PC-3 (cell line): ENCODE measurements at regions not wholly inside any gene's neighbourhood (a gene's known extent, or its start where the extent isn't known, plus 50 kb on each side); places are given as distances from the start of the nearest gene placed in this dataset.

ENCODE experiments used
- ATAC-seq: fragments of 200-7000 bp; cut with Tn5 transposase; 2 replicates; pipeline ENCODE4 v1.9.1; 2020; ENCODE audit warnings: mild to moderate bottlenecking, moderate library complexity
- BruUV-seq: library from RNA; stranded (reverse); fragments of 400-500 nt; replicated peaks from 2 replicates; lab custom pipeline; 2021; lab: Mats Ljungman, UMichigan
- CTCF ChIA-PET: fragments of 300-600 bp; sonication (Branson Sonifier 250); formaldehyde crosslinking; loops from one replicate; lab custom pipeline; 2022; ENCODE audit warnings: antibody characterized with exemption; lab: Charles Lee
- POLR2A ChIA-PET: fragments of 300-600 bp; sonication (Branson Sonifier 250); formaldehyde crosslinking; loops from one replicate; lab custom pipeline; 2022; ENCODE audit warnings: antibody characterized with exemption; ENCODE audit not compliant: unreplicated experiment; lab: Charles Lee
- DNase-seq: peaks from one replicate; pipeline ENCODE4 v3.0.0-alpha.2; 2015
- H2AFZ ChIP-seq: fragments of 300-600 bp; sonication (generic); 2 replicates; pipeline ENCODE4 v1.6.0; 2016; ENCODE audit warnings: antibody characterized with exemption, low read length
- H3F3A ChIP-seq: fragments of 300-600 bp; sonication (generic); one replicate; pipeline ENCODE4 v1.6.0; 2017; ENCODE audit warnings: antibody characterized with exemption, low read length, control low read depth, mild to moderate bottlenecking; ENCODE audit not compliant: unreplicated experiment
- H3K27ac ChIP-seq: fragments of 300-600 bp; sonication (generic); 2 replicates; pipeline ENCODE4 v1.5.1; 2016; ENCODE audit warnings: mild to moderate bottlenecking, low read length
- H3K27me3 ChIP-seq: fragments of 300-600 bp; sonication (generic); 2 replicates; pipeline ENCODE4 v1.6.1; 2016; ENCODE audit warnings: low read length, mixed read lengths
- H3K36me3 ChIP-seq: fragments of 300-600 bp; sonication (generic); 2 replicates; pipeline ENCODE4 v1.6.1; 2016; ENCODE audit warnings: low read depth, mixed run types, low read length, mixed read lengths
- H3K4me1 ChIP-seq: fragments of 300-600 bp; sonication (generic); 2 replicates; pipeline ENCODE4 v1.5.1; 2016; ENCODE audit warnings: low read length; ENCODE audit not compliant: insufficient read depth
- H3K4me2 ChIP-seq: fragments of 300-600 bp; sonication (generic); 2 replicates; pipeline ENCODE4 v1.6.0; 2016; ENCODE audit warnings: low read length
- H3K4me3 ChIP-seq: fragments of 300-600 bp; sonication (generic); 2 replicates; pipeline ENCODE4 v1.5.1; 2016; ENCODE audit warnings: mild to moderate bottlenecking, low read length, mixed read lengths
- H3K79me2 ChIP-seq: fragments of 300-600 bp; sonication (generic); 2 replicates; pipeline ENCODE4 v1.6.1; 2017; ENCODE audit warnings: low read length, mixed read lengths
- H3K9ac ChIP-seq: fragments of 300-600 bp; sonication (generic); 2 replicates; pipeline ENCODE4 v1.6.0; 2016; ENCODE audit warnings: mild to moderate bottlenecking, low read length
- H3K9me2 ChIP-seq: fragments of 300-600 bp; sonication (generic); replicated peaks from 2 replicates; pipeline ENCODE4 v1.6.1; 2016; ENCODE audit warnings: mixed run types, low read length, mixed read lengths
- H3K9me3 ChIP-seq: fragments of 300-600 bp; sonication (generic); 2 replicates; pipeline ENCODE4 v1.6.1; 2016; ENCODE audit warnings: low read length, mixed read lengths
- H4K20me1 ChIP-seq: fragments of 300-600 bp; sonication (generic); 2 replicates; pipeline ENCODE4 v1.6.1; 2016; ENCODE audit warnings: low read length, mixed read lengths
- EZH2 ChIP-seq: fragments of 300-600 bp; sonication (generic); IDR thresholded peaks from one replicate; pipeline ENCODE4 v1.6.1; 2017; ENCODE audit warnings: antibody characterized with exemption, mild to moderate bottlenecking, low read length; ENCODE audit not compliant: unreplicated experiment
- EZH2phosphoT487 ChIP-seq: fragments of 300-600 bp; sonication (generic); IDR thresholded peaks from 2 replicates; pipeline ENCODE4 v1.6.1; 2018; ENCODE audit warnings: mild to moderate bottlenecking, antibody characterized with exemption, low read length, borderline replicate concordance
- intact Hi-C: fragments of 100-400 bp; cut with micrococcal nuclease; formaldehyde crosslinking; loops from 2 replicates; pipeline ENCODE4 v1.9.0; 2023
- TF ChIP-seq, protein P1 (sequence below): fragments of 300-600 bp; sonication (generic); conservative IDR thresholded peaks from 2 replicates; pipeline ENCODE4 v1.5.1; 2017; ENCODE audit warnings: antibody characterized with exemption, low read depth, mild to moderate bottlenecking, low read length

DNA sequence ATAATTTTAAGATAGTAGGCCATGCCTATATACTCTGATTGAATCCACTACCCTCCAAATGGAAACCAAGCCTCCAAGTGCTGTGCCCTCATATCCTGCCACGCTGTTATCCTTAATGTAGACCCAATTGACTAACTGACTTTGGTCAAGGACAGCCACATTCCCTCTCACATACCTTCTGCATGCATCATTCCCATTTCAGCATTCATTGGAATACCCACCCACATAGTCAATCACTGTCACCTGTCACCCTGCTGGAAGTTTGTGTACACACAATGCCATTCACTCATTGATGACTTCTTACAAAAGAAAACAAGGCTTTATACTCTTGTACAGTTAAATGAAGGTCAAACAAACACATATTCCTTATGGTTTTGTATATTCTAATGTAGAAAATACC, 221.1 kb upstream of the PBX1 start:
- no TSS peak for BruUV-seq
- no peaks in the 10 kb centered on the region for H3F3A ChIP-seq
- ChIA-PET POLR2A (no interaction called here), CTCF (no interaction called here)
- intact Hi-C loops, result no loop called here
- no peaks in the 10 kb centered on the region for H3K9me2 ChIP-seq
- peaks cover 6% of the 10 kb centered on the region; the same call in 1 of the 2 replicates for H3K9me3 ChIP-seq
- H3K4me2 ChIP-seq, result no peak overlapping the region
- peak; percentile 40 for DNase-seq
- H3K4me3 ChIP-seq, result no peak overlapping the region
- no peaks in the 10 kb centered on the region for H3K4me1 ChIP-seq
- H3K79me2 ChIP-seq, result no peaks in the 10 kb centered on the region
- ATAC-seq, result no peak
- H3K36me3 ChIP-seq, result no peaks in the 10 kb centered on the region
- H3K9ac ChIP-seq, result no peak overlapping the region
- no peaks in the 10 kb centered on the region for H4K20me1 ChIP-seq
- H3K27ac ChIP-seq, result no peak overlapping the region
- no peaks in the 10 kb centered on the region for H3K27me3 ChIP-seq
- TF ChIP-seq, protein P1, sequence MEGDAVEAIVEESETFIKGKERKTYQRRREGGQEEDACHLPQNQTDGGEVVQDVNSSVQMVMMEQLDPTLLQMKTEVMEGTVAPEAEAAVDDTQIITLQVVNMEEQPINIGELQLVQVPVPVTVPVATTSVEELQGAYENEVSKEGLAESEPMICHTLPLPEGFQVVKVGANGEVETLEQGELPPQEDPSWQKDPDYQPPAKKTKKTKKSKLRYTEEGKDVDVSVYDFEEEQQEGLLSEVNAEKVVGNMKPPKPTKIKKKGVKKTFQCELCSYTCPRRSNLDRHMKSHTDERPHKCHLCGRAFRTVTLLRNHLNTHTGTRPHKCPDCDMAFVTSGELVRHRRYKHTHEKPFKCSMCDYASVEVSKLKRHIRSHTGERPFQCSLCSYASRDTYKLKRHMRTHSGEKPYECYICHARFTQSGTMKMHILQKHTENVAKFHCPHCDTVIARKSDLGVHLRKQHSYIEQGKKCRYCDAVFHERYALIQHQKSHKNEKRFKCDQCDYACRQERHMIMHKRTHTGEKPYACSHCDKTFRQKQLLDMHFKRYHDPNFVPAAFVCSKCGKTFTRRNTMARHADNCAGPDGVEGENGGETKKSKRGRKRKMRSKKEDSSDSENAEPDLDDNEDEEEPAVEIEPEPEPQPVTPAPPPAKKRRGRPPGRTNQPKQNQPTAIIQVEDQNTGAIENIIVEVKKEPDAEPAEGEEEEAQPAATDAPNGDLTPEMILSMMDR, result no peak
- TF ChIP-seq EZH2 (no peak), EZH2phosphoT487 (no peak)
- no peak overlapping the region for H2AFZ ChIP-seq

DNA sequence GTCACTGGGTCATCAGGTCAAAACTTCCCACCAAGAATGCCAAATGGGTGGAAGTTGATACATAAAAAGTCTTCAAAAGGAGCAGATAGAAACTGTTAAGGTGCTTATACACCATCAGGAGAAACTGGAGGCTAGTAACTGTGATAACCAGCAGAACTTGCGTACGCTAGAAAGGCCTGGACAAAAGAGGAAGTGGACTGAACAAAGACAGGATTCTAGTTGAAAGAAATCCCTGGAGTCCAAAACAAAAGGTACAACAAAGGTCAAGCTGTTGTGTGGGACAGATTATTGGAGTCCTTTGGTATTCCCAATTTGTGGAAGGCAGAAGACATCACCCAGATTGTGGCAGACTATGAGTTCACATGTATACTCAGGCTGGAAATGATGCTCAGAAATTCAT, 215.8 kb upstream of the PBX1 start:
- TF ChIP-seq EZH2 (no peak), EZH2phosphoT487 (no peak)
- TF ChIP-seq, protein P1, result no peak
- Histone ChIP-seq H3K4me2 (no peak overlapping the region), H3K36me3 (no peaks in the 10 kb centered on the region), H3K4me3 (no peak overlapping the region), H3K9me2 (no peaks in the 10 kb centered on the region), H3K27me3 (no peaks in the 10 kb centered on the region), H4K20me1 (no peaks in the 10 kb centered on the region), H3K9me3 (peaks cover 6% of the 10 kb centered on the region; the same call in 1 of the 2 replicates), H3K27ac (no peak overlapping the region), H2AFZ (no peak overlapping the region), H3K4me1 (no peaks in the 10 kb centered on the region), H3K79me2 (no peaks in the 10 kb centered on the region), H3F3A (no peaks in the 10 kb centered on the region), H3K9ac (no peak overlapping the region)
- ATAC-seq (no peak), DNase-seq (no peak)
- BruUV-seq, result no TSS peak
- POLR2A ChIA-PET, result no interaction called here
- CTCF ChIA-PET, result no interaction called here
- intact Hi-C loops, result no loop called here

DNA sequence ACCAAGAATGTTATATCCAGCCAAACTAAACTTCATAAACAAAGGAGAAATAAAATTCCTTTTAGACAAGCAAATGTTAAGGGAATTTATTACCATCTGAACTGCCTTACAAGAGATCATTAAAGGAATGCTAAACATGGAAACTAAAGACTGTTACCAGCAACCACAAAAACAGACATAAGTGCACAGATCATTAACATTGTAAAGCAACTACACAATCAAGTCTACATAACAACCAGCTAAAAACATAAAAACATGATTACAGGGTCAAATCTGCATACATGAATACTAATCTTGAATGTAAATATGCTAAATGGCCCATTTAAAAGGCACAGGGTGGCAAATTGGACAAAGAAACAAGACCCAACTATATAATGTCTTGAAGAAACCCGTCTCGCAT, 211.0 kb upstream of the PBX1 start:
- intact Hi-C loops, result no loop called here
- Histone ChIP-seq H3K4me3 (no peak overlapping the region), H3K79me2 (no peaks in the 10 kb centered on the region), H3K36me3 (no peaks in the 10 kb centered on the region), H3K27me3 (no peaks in the 10 kb centered on the region), H4K20me1 (no peaks in the 10 kb centered on the region), H3K27ac (no peak overlapping the region), H3K9ac (no peak overlapping the region), H3K9me3 (no peaks in the 10 kb centered on the region), H3K4me1 (no peaks in the 10 kb centered on the region), H3F3A (no peaks in the 10 kb centered on the region), H2AFZ (no peak overlapping the region), H3K4me2 (no peak overlapping the region), H3K9me2 (no peaks in the 10 kb centered on the region)
- POLR2A ChIA-PET, result no interaction called here
- no peak for ATAC-seq
- BruUV-seq, result no TSS peak
- CTCF ChIA-PET, result no interaction called here
- TF ChIP-seq EZH2phosphoT487 (no peak), EZH2 (no peak)
- TF ChIP-seq, protein P1, result no peak
- no peak for DNase-seq
